ENCODE measurements at regions not wholly inside any gene's neighbourhood (a gene's known extent, or its start where the extent isn't known, plus 50 kb on each side); places are given as distances from the start of the nearest gene placed in this dataset.
"Not testable (repeated sequence)": the region's sequence is repeated elsewhere in the genome, so short reads cannot be mapped to it uniquely, and the experiment has no call there.

GRCh38 chr2:78145395-78145996, 623.3 kb upstream of the LRRTM4 start:
- Mint-ChIP-seq H3K4me1 (no peaks in the 10 kb centered on the region), H3K27ac (no peak overlapping the region), H3K36me3 (ENCODE audit: low read depth) (no peaks in the 10 kb centered on the region), H3K27me3 (ENCODE audit: low read depth) (no peaks in the 10 kb centered on the region), H3K9me3 (no peaks in the 10 kb centered on the region), H3K4me3 (no peak overlapping the region)
- TF ChIP-seq, protein P1, sequence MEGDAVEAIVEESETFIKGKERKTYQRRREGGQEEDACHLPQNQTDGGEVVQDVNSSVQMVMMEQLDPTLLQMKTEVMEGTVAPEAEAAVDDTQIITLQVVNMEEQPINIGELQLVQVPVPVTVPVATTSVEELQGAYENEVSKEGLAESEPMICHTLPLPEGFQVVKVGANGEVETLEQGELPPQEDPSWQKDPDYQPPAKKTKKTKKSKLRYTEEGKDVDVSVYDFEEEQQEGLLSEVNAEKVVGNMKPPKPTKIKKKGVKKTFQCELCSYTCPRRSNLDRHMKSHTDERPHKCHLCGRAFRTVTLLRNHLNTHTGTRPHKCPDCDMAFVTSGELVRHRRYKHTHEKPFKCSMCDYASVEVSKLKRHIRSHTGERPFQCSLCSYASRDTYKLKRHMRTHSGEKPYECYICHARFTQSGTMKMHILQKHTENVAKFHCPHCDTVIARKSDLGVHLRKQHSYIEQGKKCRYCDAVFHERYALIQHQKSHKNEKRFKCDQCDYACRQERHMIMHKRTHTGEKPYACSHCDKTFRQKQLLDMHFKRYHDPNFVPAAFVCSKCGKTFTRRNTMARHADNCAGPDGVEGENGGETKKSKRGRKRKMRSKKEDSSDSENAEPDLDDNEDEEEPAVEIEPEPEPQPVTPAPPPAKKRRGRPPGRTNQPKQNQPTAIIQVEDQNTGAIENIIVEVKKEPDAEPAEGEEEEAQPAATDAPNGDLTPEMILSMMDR (IDR thresholded peaks at IDR 0.05; ENCODE audit: unreplicated experiment in 3 of 3): no peak

GRCh38 chr2:78145997-78146722, 624.0 kb upstream of the LRRTM4 start:
- no peaks in the 10 kb centered on the region for H3K9me3 Mint-ChIP-seq
- H3K27ac Mint-ChIP-seq: no peak overlapping the region
- no peaks in the 10 kb centered on the region for H3K36me3 Mint-ChIP-seq (ENCODE audit: low read depth)
- TF ChIP-seq, protein P1 (IDR thresholded peaks at IDR 0.05; ENCODE audit: unreplicated experiment in 3 of 3): no peak
- H3K4me3 Mint-ChIP-seq: no peak overlapping the region
- no peaks in the 10 kb centered on the region for H3K4me1 Mint-ChIP-seq
- H3K27me3 Mint-ChIP-seq (ENCODE audit: low read depth): no peaks in the 10 kb centered on the region

GRCh38 chr2:78147466-78147865, 625.3 kb upstream of the LRRTM4 start:
- Mint-ChIP-seq H3K27ac (no peak overlapping the region), H3K27me3 (ENCODE audit: low read depth) (no peaks in the 10 kb centered on the region), H3K9me3 (no peaks in the 10 kb centered on the region), H3K4me1 (no peaks in the 10 kb centered on the region), H3K36me3 (ENCODE audit: low read depth) (no peaks in the 10 kb centered on the region), H3K4me3 (no peak overlapping the region)
- TF ChIP-seq, protein P1 (IDR thresholded peaks at IDR 0.05; ENCODE audit: unreplicated experiment in 3 of 3): no peak

- Mint-ChIP-seq H3K9me3 (no peaks in the 10 kb centered on the region), H3K4me1 (no peaks in the 10 kb centered on the region), H3K4me3 (no peak overlapping the region), H3K27ac (no peak overlapping the region), H3K36me3 (ENCODE audit: low read depth) (no peaks in the 10 kb centered on the region), H3K27me3 (ENCODE audit: low read depth) (no peaks in the 10 kb centered on the region)
- TF ChIP-seq, protein P1 (IDR thresholded peaks at IDR 0.05; ENCODE audit: unreplicated experiment in 3 of 3): no peak
Observed at GRCh38 chr2:78154586-78154985, 632.4 kb upstream of the LRRTM4 start.

DNA sequence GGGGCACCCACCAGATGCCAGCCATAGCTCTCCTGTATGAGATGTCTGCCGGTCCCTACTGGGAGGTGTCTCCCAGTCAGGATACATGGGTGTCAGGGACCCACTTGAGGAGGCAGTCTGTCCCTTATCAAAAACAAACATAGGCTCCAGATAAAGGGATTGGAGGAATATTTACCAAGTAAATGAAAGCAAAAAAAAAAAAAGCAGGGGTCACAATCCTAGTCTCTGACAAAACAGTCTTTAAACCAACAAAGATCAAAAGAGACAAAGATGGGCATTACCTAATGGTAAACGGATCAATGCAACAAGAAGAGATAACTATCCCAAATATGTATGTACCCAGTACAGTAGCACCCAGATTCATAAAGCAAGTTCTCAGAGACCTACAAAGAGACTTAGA, 640.0 kb upstream of the LRRTM4 start:
- Mint-ChIP-seq H3K36me3 (ENCODE audit: low read depth) (peaks cover 4% of the 10 kb centered on the region), H3K4me1 (no peaks in the 10 kb centered on the region), H3K9me3 (peaks cover 15% of the 10 kb centered on the region), H3K27me3 (ENCODE audit: low read depth) (no peaks in the 10 kb centered on the region), H3K4me3 (no peak overlapping the region), H3K27ac (no peak overlapping the region)
- TF ChIP-seq, protein P1 (IDR thresholded peaks at IDR 0.05; ENCODE audit: unreplicated experiment in 3 of 3): no peak

DNA sequence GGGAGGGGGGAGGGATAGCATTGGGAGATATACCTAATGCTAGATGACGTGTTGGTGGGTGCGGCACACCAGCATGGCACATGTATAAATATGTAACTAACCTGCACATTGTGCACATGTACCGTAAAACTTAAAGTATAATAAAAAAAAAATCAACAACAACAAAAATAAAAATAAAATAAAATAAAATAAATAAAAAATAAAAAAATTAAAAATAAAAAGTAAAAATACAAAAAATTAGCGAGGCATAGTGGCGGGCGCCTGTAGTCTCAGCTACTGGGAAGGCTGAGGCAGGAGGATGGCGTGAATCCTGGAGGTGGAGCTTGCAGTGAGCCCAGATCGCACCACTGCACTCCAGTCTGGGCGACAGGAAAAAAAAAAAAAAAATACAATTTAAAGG, 650.0 kb upstream of the LRRTM4 start:
- H3K9me3 Mint-ChIP-seq; H3K36me3 Mint-ChIP-seq (ENCODE audit: low read depth); H3K4me1 Mint-ChIP-seq; H3K4me3 Mint-ChIP-seq; H3K27me3 Mint-ChIP-seq (ENCODE audit: low read depth); H3K27ac Mint-ChIP-seq: not testable (repeated sequence)

All from nephron (organoid).